ENCODE measurements at regions not wholly inside any gene's neighbourhood (a gene's known extent, or its start where the extent isn't known, plus 50 kb on each side); places are given as distances from the start of the nearest gene placed in this dataset.

DNA sequence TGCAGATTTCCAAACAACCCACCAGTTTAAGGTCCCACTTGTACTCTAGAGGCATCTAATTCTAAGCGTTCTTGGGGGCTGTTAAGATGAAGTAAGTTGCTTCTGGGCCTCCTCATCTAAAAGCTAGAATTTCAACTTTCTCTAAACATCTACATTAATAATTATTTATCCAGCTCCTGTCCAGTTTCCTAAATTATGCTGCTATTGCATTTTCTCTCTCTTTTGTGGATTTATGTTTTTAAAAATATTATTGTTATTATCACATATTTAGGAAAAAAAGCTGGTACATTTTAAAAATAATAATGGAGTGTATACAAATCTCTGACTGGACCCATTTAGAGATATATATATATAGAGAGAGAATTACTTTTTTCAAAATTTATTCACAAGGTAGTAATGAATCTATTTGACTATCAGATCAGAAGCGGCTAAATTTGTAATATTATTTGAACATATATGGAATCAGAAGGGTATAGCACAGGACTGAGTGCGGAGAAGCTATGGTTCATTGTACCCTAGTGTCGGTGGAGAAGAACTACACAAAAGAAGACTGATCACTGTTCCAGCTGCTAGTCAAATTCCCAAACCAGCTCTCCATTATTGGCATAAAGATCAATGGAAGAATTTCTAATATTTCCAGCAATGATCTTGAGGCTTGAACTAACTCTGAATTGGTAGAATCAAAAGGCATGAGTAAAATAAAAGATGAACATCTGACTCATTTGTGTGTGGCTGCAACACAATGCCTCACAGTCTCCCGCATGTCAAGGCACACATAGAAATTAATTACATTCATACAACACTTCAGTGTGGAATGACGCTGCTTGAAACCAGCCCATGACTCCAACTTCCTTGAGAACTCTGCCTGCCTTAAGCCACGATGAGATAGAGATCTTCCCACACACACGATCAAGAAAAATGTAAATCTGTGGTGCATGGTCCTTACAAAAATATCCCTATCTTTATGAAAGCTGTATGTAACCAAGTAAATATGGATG, 433.4 kb upstream of the OR4E1 start:
- ChIA-PET POLR2A (no interaction called here), CTCF (interaction anchor here (0.6 to 2.1 kb wide), 8 partner anchors 8 to 94 kb away, joined by 3 to 8 read pairs (median 4); no protein-coding TSS in a partner anchor), RAD21 (ENCODE audit: unreplicated experiment) (interaction anchor here (0.7 kb wide), 1 partner anchor 11 kb away, joined by 3 read pairs; no protein-coding TSS in a partner anchor), SMC1A (ENCODE audit: uncharacterized antibody, unreplicated experiment) (no interaction called here)
- H3K4me3 ChIP-seq, result no peak overlapping the region
- in situ Hi-C loops (cut with MboI) (no loop called here), intact Hi-C loops (cut with micrococcal nuclease; ENCODE audit: unreplicated experiment) (no loop called here)
- no peaks in the 10 kb centered on the region; the same call in 1 of the 2 replicates for H4K20me1 ChIP-seq (ENCODE audit: control insufficient read depth, insufficient read depth)
- no peak overlapping the region for H3K9ac ChIP-seq (ENCODE audit: control insufficient read depth, insufficient read depth, low read length)
- no peaks in the 10 kb centered on the region for H3K79me2 ChIP-seq (ENCODE audit: control insufficient read depth, insufficient read depth, low read length)
- DNase-seq (ENCODE audit: low read depth, low spot score), result no peak
- H3K4me1 ChIP-seq (ENCODE audit: control insufficient read depth, insufficient read depth, low read length), result no peaks in the 10 kb centered on the region
- no peak for ATAC-seq
- H2AFZ ChIP-seq (ENCODE audit: control insufficient read depth, low read depth, low read length), result no peak overlapping the region
- no peaks in the 10 kb centered on the region for H3K36me3 ChIP-seq (ENCODE audit: control insufficient read depth in 2 of 2, insufficient read depth in 2 of 2, low read length in 1 of 2)
- H3K27me3 ChIP-seq (replicated peaks in 1 of 2; ENCODE audit: control insufficient read depth in 2 of 2, insufficient read depth in 2 of 2, low read length in 1 of 2), result no peaks in the 10 kb centered on the region
- H3K4me2 ChIP-seq (ENCODE audit: control insufficient read depth, insufficient read depth), result no peak overlapping the region
- no peaks in the 10 kb centered on the region for H3K9me3 ChIP-seq (replicated peaks; ENCODE audit: control insufficient read depth, insufficient read depth, low read length)
- 41% methylated on average over 8 of the region's 8 CpGs for WGBS (ENCODE audit: insufficient coverage, insufficient replicate concordance, low lambda C conversion rate, missing lambda C conversion rate)
- no peak for FAIRE-seq
- BruUV-seq (replicated peaks), result no TSS peak
- H3K27ac ChIP-seq (ENCODE audit: control insufficient read depth, insufficient read depth), result no peak overlapping the region
- TF ChIP-seq ZNF384 (IDR thresholded peaks at IDR 0.05; ENCODE audit: borderline replicate concordance, low read depth, low read length) (no peak), JUND (IDR thresholded peaks at IDR 0.05; ENCODE audit: low read depth, low read length) (no peak), NR2F1 (conservative IDR thresholded peaks at IDR 0.05) (no peak), FOXK2 (IDR thresholded peaks at IDR 0.05) (no peak), BMI1 (IDR thresholded peaks at IDR 0.05; ENCODE audit: borderline replicate concordance) (no peak), RAD21 (IDR thresholded peaks at IDR 0.05; ENCODE audit: insufficient read depth, low read depth, low read length) (no peak), IKZF1 (conservative IDR thresholded peaks at IDR 0.05) (no peak), KLF5 (IDR thresholded peaks at IDR 0.05; ENCODE audit: partially characterized antibody) (no peak), STAT1 (conservative IDR thresholded peaks at IDR 0.05) (no peak), HDAC2 (IDR thresholded peaks at IDR 0.05) (no peak)
- TF ChIP-seq, protein P1, sequence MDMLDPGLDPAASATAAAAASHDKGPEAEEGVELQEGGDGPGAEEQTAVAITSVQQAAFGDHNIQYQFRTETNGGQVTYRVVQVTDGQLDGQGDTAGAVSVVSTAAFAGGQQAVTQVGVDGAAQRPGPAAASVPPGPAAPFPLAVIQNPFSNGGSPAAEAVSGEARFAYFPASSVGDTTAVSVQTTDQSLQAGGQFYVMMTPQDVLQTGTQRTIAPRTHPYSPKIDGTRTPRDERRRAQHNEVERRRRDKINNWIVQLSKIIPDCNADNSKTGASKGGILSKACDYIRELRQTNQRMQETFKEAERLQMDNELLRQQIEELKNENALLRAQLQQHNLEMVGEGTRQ (IDR thresholded peaks at IDR 0.05; ENCODE audit: borderline replicate concordance, low read depth, low read length), result no peak
- TF ChIP-seq, protein P2, sequence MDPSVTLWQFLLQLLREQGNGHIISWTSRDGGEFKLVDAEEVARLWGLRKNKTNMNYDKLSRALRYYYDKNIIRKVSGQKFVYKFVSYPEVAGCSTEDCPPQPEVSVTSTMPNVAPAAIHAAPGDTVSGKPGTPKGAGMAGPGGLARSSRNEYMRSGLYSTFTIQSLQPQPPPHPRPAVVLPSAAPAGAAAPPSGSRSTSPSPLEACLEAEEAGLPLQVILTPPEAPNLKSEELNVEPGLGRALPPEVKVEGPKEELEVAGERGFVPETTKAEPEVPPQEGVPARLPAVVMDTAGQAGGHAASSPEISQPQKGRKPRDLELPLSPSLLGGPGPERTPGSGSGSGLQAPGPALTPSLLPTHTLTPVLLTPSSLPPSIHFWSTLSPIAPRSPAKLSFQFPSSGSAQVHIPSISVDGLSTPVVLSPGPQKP (IDR thresholded peaks at IDR 0.05; ENCODE audit: low read depth, low read length), result no peak
- TF ChIP-seq, protein P3, sequence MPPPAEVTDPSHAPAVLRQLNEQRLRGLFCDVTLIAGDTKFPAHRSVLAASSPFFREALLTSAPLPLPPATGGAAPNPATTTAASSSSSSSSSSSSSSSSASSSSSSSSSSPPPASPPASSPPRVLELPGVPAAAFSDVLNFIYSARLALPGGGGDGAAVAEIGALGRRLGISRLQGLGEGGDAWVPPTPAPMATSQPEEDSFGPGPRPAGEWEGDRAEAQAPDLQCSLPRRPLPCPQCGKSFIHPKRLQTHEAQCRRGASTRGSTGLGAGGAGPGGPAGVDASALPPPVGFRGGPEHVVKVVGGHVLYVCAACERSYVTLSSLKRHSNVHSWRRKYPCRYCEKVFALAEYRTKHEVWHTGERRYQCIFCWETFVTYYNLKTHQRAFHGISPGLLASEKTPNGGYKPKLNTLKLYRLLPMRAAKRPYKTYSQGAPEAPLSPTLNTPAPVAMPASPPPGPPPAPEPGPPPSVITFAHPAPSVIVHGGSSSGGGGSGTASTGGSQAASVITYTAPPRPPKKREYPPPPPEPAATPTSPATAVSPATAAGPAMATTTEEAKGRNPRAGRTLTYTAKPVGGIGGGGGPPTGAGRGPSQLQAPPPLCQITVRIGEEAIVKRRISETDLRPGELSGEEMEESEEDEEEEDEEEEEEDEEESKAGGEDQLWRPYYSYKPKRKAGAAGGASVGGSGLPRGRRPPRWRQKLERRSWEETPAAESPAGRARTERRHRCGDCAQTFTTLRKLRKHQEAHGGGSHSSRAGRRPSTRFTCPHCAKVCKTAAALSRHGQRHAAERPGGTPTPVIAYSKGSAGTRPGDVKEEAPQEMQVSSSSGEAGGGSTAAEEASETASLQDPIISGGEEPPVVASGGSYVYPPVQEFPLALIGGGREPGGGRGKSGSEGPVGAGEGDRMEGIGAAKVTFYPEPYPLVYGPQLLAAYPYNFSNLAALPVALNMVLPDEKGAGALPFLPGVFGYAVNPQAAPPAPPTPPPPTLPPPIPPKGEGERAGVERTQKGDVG (CRISPR knock-in tag; IDR thresholded peaks at IDR 0.05), result no peak
- TF ChIP-seq, protein P4, sequence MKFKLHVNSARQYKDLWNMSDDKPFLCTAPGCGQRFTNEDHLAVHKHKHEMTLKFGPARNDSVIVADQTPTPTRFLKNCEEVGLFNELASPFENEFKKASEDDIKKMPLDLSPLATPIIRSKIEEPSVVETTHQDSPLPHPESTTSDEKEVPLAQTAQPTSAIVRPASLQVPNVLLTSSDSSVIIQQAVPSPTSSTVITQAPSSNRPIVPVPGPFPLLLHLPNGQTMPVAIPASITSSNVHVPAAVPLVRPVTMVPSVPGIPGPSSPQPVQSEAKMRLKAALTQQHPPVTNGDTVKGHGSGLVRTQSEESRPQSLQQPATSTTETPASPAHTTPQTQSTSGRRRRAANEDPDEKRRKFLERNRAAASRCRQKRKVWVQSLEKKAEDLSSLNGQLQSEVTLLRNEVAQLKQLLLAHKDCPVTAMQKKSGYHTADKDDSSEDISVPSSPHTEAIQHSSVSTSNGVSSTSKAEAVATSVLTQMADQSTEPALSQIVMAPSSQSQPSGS (IDR thresholded peaks at IDR 0.05; ENCODE audit: low read length), result no peak
- TF ChIP-seq, protein P5, sequence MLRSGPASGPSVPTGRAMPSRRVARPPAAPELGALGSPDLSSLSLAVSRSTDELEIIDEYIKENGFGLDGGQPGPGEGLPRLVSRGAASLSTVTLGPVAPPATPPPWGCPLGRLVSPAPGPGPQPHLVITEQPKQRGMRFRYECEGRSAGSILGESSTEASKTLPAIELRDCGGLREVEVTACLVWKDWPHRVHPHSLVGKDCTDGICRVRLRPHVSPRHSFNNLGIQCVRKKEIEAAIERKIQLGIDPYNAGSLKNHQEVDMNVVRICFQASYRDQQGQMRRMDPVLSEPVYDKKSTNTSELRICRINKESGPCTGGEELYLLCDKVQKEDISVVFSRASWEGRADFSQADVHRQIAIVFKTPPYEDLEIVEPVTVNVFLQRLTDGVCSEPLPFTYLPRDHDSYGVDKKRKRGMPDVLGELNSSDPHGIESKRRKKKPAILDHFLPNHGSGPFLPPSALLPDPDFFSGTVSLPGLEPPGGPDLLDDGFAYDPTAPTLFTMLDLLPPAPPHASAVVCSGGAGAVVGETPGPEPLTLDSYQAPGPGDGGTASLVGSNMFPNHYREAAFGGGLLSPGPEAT (IDR thresholded peaks at IDR 0.05; ENCODE audit: low read depth), result no peak
